Right lobe of liver (tissue), 4 donors: ENCODE measurements at regions not wholly inside any gene's neighbourhood (a gene's known extent, or its start where the extent isn't known, plus 50 kb on each side); places are given as distances from the start of the nearest gene placed in this dataset.

Experiments used
- POLR2A ChIP-seq: fragments of 450-650 bp; IDR thresholded peaks from one replicate; pipeline ENCODE4 v1.6.1; 2017; ENCODE audit warnings: antibody characterized with exemption, mild to moderate bottlenecking
- TF ChIP-seq, protein P1 (sequence below), 4 donors: fragments of 200-600 bp in 3 of 4; fragments of 450-650 bp in 1 of 4; IDR thresholded peaks; one replicate each; pipeline versions ENCODE4 v1.5.1 to v1.8.0; 2016 to 2022; ENCODE audit warnings: antibody characterized with exemption in 4 of 4, mild to moderate bottlenecking in 2 of 4
- donor health status: DM: no; HTN: no; CAD: no.
- donor health status: DM: no; HTN: no; CAD: no.
- donor health status: DM: no; HTN: yes; CAD: no.

DNA sequence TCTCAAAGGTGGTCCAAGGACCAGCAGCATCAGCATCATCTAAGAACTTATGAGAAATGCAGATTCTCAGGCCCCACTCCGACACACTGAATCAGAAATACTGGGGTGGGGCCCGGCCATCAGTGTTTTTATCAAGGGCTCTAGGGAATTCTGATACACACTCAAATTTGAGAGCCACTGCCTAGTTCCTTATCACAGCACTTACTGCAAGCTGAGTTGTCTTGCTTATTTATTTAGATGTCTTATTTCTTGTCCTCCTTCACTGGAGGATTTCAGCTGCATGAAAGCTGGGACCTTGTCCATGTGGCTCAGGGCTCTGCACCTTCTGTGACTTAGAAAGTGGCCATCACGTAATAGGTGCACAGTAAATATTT is 139.4 kb upstream of the RREB1 start:
- TF ChIP-seq, protein P1, sequence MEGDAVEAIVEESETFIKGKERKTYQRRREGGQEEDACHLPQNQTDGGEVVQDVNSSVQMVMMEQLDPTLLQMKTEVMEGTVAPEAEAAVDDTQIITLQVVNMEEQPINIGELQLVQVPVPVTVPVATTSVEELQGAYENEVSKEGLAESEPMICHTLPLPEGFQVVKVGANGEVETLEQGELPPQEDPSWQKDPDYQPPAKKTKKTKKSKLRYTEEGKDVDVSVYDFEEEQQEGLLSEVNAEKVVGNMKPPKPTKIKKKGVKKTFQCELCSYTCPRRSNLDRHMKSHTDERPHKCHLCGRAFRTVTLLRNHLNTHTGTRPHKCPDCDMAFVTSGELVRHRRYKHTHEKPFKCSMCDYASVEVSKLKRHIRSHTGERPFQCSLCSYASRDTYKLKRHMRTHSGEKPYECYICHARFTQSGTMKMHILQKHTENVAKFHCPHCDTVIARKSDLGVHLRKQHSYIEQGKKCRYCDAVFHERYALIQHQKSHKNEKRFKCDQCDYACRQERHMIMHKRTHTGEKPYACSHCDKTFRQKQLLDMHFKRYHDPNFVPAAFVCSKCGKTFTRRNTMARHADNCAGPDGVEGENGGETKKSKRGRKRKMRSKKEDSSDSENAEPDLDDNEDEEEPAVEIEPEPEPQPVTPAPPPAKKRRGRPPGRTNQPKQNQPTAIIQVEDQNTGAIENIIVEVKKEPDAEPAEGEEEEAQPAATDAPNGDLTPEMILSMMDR (IDR thresholded peaks at IDR 0.05), result no peak
- TF ChIP-seq POLR2A, result no peak
